ENCODE measurements at regions not wholly inside any gene's neighbourhood (a gene's known extent, or its start where the extent isn't known, plus 50 kb on each side); places are given as distances from the start of the nearest gene placed in this dataset.

DNA sequence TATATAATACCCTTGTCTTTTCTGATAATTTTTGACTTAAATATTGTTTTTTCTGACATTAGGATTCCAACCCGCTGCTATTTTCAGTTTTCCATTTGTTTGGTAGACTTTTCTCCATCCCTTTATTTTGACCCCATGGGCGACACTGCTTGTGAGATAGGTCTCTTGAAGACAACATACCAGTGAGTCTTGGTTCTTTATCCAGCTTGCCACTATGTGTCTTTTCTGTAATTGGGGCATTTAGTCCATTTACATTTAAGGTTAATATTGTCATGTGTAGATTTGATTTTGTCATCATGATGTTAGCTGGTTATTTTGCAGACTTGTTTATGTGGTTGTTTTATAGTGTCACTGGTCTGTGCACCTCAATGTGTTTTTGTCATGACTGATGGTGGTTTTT lies 67.7 kb upstream of the IRAK1BP1 start:
- TF ChIP-seq ZNF830 (tag by site-specific recombination; IDR thresholded peaks at IDR 0.05; ENCODE audit: low read depth), result no peak
- no peak for TF ChIP-seq ZNF140 (tag by site-specific recombination; IDR thresholded peaks at IDR 0.05)
- TF ChIP-seq, protein P1, sequence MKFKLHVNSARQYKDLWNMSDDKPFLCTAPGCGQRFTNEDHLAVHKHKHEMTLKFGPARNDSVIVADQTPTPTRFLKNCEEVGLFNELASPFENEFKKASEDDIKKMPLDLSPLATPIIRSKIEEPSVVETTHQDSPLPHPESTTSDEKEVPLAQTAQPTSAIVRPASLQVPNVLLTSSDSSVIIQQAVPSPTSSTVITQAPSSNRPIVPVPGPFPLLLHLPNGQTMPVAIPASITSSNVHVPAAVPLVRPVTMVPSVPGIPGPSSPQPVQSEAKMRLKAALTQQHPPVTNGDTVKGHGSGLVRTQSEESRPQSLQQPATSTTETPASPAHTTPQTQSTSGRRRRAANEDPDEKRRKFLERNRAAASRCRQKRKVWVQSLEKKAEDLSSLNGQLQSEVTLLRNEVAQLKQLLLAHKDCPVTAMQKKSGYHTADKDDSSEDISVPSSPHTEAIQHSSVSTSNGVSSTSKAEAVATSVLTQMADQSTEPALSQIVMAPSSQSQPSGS (tag by site-specific recombination; IDR thresholded peaks at IDR 0.05; ENCODE audit: low read depth), result no peak
- TF ChIP-seq, protein P2, sequence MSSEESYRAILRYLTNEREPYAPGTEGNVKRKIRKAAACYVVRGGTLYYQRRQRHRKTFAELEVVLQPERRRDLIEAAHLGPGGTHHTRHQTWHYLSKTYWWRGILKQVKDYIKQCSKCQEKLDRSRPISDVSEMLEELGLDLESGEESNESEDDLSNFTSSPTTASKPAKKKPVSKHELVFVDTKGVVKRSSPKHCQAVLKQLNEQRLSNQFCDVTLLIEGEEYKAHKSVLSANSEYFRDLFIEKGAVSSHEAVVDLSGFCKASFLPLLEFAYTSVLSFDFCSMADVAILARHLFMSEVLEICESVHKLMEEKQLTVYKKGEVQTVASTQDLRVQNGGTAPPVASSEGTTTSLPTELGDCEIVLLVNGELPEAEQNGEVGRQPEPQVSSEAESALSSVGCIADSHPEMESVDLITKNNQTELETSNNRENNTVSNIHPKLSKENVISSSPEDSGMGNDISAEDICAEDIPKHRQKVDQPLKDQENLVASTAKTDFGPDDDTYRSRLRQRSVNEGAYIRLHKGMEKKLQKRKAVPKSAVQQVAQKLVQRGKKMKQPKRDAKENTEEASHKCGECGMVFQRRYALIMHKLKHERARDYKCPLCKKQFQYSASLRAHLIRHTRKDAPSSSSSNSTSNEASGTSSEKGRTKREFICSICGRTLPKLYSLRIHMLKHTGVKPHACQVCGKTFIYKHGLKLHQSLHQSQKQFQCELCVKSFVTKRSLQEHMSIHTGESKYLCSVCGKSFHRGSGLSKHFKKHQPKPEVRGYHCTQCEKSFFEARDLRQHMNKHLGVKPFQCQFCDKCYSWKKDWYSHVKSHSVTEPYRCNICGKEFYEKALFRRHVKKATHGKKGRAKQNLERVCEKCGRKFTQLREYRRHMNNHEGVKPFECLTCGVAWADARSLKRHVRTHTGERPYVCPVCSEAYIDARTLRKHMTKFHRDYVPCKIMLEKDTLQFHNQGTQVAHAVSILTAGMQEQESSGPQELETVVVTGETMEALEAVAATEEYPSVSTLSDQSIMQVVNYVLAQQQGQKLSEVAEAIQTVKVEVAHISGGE (tag by site-specific recombination; conservative IDR thresholded peaks at IDR 0.05; ENCODE audit: low read depth), result no peak
- TF ChIP-seq, protein P3, sequence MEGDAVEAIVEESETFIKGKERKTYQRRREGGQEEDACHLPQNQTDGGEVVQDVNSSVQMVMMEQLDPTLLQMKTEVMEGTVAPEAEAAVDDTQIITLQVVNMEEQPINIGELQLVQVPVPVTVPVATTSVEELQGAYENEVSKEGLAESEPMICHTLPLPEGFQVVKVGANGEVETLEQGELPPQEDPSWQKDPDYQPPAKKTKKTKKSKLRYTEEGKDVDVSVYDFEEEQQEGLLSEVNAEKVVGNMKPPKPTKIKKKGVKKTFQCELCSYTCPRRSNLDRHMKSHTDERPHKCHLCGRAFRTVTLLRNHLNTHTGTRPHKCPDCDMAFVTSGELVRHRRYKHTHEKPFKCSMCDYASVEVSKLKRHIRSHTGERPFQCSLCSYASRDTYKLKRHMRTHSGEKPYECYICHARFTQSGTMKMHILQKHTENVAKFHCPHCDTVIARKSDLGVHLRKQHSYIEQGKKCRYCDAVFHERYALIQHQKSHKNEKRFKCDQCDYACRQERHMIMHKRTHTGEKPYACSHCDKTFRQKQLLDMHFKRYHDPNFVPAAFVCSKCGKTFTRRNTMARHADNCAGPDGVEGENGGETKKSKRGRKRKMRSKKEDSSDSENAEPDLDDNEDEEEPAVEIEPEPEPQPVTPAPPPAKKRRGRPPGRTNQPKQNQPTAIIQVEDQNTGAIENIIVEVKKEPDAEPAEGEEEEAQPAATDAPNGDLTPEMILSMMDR (tag by site-specific recombination; IDR thresholded peaks at IDR 0.05), result no peak
- TF ChIP-seq KLF8 (tag by site-specific recombination; IDR thresholded peaks at IDR 0.05), result no peak
- TF ChIP-seq ZNF747 (tag by site-specific recombination; IDR thresholded peaks at IDR 0.05), result no peak
- TF ChIP-seq GLIS2 (tag by site-specific recombination; IDR thresholded peaks at IDR 0.05), result no peak
- TF ChIP-seq HOXA7 (CRISPR knock-in tag; IDR thresholded peaks at IDR 0.05; ENCODE audit: borderline replicate concordance), result no peak
- TF ChIP-seq ZNF544 (tag by site-specific recombination; IDR thresholded peaks at IDR 0.05), result no peak
- TF ChIP-seq ZNF133 (tag by site-specific recombination; IDR thresholded peaks at IDR 0.05), result no peak
- TF ChIP-seq PRDM1 (tag by site-specific recombination; IDR thresholded peaks at IDR 0.05), result no peak
- TF ChIP-seq ZNF23 (tag by site-specific recombination; IDR thresholded peaks at IDR 0.05; ENCODE audit: borderline replicate concordance), result no peak
- TF ChIP-seq, protein P4, sequence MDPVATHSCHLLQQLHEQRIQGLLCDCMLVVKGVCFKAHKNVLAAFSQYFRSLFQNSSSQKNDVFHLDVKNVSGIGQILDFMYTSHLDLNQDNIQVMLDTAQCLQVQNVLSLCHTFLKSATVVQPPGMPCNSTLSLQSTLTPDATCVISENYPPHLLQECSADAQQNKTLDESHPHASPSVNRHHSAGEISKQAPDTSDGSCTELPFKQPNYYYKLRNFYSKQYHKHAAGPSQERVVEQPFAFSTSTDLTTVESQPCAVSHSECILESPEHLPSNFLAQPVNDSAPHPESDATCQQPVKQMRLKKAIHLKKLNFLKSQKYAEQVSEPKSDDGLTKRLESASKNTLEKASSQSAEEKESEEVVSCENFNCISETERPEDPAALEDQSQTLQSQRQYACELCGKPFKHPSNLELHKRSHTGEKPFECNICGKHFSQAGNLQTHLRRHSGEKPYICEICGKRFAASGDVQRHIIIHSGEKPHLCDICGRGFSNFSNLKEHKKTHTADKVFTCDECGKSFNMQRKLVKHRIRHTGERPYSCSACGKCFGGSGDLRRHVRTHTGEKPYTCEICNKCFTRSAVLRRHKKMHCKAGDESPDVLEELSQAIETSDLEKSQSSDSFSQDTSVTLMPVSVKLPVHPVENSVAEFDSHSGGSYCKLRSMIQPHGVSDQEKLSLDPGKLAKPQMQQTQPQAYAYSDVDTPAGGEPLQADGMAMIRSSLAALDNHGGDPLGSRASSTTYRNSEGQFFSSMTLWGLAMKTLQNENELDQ (tag by site-specific recombination; IDR thresholded peaks at IDR 0.05; ENCODE audit: low read depth), result no peak

Measured in HEK293 (cell line).